Heart right ventricle (tissue), 16 donors: ENCODE measurements at regions not wholly inside any gene's neighbourhood (a gene's known extent, or its start where the extent isn't known, plus 50 kb on each side); places are given as distances from the start of the nearest gene placed in this dataset.
A peak's percentile ranks its signal among the peaks of the same experiment; 100 is the strongest.

Experiments
- ATAC-seq, 8 donors: fragments of 200-7000 bp; cut with Tn5 transposase; one replicate each; pipeline ENCODE4 v1.9.1; 2020; ENCODE audit warnings: mild to moderate bottlenecking in 8 of 8, moderate library complexity in 8 of 8, moderate number of reproducible peaks in 1 of 8
- DNase-seq, 2 donors: peaks; one replicate each; pipeline ENCODE4 v3.0.0-alpha.2; 2020
- H3K27ac ChIP-seq, 10 donors: fragments of 200-600 bp; sonication (generic) in 2 of 10; one replicate each; pipeline versions ENCODE4 v1.5.0 to v1.8.0; 2020 to 2022; ENCODE audit warnings: mild to moderate bottlenecking in 3 of 10
- H3K27me3 ChIP-seq, 7 donors: fragments of 200-600 bp; one replicate each; pipeline ENCODE4 v1.8.0; 2021 to 2022; ENCODE audit warnings: mild to moderate bottlenecking in 2 of 7
- H3K36me3 ChIP-seq, 9 donors: fragments of 200-600 bp; sonication (generic) in 1 of 9; one replicate each; pipeline versions ENCODE4 v1.5.0 to v1.8.0; 2020 to 2022; ENCODE audit warnings: mild to moderate bottlenecking in 2 of 9
- H3K4me1 ChIP-seq, 9 donors: fragments of 200-600 bp; sonication (generic) in 1 of 9; one replicate each; pipeline versions ENCODE4 v1.5.0 to v1.8.0; 2020 to 2022; ENCODE audit warnings: mild to moderate bottlenecking in 4 of 9
- H3K4me3 ChIP-seq, 10 donors: fragments of 200-600 bp; sonication (generic) in 2 of 10; one replicate each; pipeline versions ENCODE4 v1.5.0 to v1.8.0; 2020 to 2022; ENCODE audit warnings: mild to moderate bottlenecking in 7 of 10, moderate library complexity in 2 of 10
- H3K9me3 ChIP-seq, 11 donors: fragments of 200-600 bp in 10 of 11; sonication (generic) in 2 of 11; one replicate each; pipeline versions ENCODE4 v1.5.0 to v1.8.0; 2013 to 2022; ENCODE audit warnings: mild to moderate bottlenecking in 2 of 11, control low read depth in 1 of 11, moderate library complexity in 1 of 11
- WGBS, 2 donors: extraction: QIAGEN DNeasy Blood & Tissue Kit; methylation state at CpG; one replicate each; pipeline ENCODE4 v1.1.7; 2013; ENCODE audit warnings: inconsistent platforms in 1 of 2; 5-methylcytosine and 5-hydroxymethylcytosine counted together
- intact Hi-C, 10 donors: fragments of 100-400 bp; cut with DNase I; formaldehyde crosslinking; loops; one replicate each; pipeline versions ENCODE4 v1.11.1 to v1.14.2; 2022
- TF ChIP-seq, protein P1 (sequence below), 9 donors: fragments of 200-600 bp; sonication (generic) in 2 of 9; IDR thresholded peaks; one replicate each; pipeline versions ENCODE4 v1.5.0 to v1.8.0; 2021 to 2022; ENCODE audit warnings: antibody characterized with exemption in 9 of 9, mild to moderate bottlenecking in 5 of 9, moderate library complexity in 1 of 9
- donor health status: Arrhythmogenic right ventricular cardiomyopathy.
- donor health status: ischemic (EF 13 %, LVEDD 7.1; RV severe dilation, severe dysfunction).
- donor health status: healthy with polysubstance abuse.
- donor health status: DM: no; HTN: yes; CAD: no.
- donor health status: DM: no; HTN: no; CAD: no.
- donor health status: ischemic (EF 25% LVEDD 6.9; RV normal size, moderate dysfunction).
- donor health status: ischemic (EF 25% LVEDD 5.7; RV mildly dilated, moderate dysfunction).
- donor health status: healthy.
- donor health status: DM: yes; HTN: yes; CAD: no.
- donor health status: Ischemic cardiomyopathy.
- donor health status: ischemic (EF 35%, LVEDD 5.7; RV mildly dilated, moderate dysfunction).
- donor health status: nonischemic (EF 11% LVEDD 7.7; RV severe dilation, severe dysfunction).
- donor health status: DM: yes; HTN: yes; CAD: no.
- donor health status: PGD.
- donor health status: ischemic (EF 29% LVEDD 5.4; RV normal size, mild dysfunction).
- donor health status: nonischemic (EF 23%, LVEDD 6.1; RV moderate dilation, normal function).

DNA sequence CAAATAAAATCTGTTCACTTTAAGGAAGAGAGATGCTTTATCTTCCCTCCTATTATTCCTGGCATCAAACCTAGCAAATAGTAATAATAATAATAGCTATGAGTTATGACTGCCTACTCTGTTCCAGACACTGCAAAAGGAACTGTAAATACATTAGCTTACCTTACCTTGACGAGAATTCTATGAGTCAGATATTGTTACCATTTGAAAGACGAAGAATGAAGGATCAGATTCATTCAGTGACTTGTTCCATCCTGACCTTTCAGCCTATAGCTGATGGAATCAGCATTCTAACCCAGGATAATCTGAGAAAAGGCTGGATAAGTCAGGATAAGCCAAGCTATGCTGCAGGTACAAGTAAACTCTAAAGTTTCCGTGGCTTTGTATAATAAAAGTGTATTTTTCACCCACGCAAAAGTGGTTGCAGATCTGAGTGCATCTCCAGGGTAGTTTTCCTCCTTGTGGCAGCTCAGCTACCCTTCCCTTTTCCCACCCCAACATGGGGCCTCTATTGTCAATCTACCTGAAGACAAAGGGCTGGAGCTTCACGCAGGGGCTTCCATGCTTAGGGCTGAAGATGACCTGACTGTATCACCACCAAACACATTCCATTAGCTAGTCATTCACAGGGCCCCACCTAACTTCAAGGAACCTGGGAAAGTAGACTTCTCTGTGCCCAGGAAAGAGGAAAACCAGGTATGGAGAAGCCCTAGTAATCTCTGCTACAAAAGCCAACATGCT, 57.2 kb upstream of the CCND2 start:
- 87 to 93% methylated on average over 5 of the region's 5 CpGs for WGBS, 2 donors
- DNase-seq (no peak), ATAC-seq (no peak)
- Histone ChIP-seq H3K4me3 (no peak overlapping the region), H3K4me1 (peaks cover 0 to 34% (median 0%) of the 10 kb centered on the region in 9 donors), H3K27me3 (peaks cover 0 to 23% (median 0%) of the 10 kb centered on the region in 7 donors), H3K27ac (no peak overlapping the region), H3K36me3 (no peaks in the 10 kb centered on the region), H3K9me3 (no peaks in the 10 kb centered on the region)
- TF ChIP-seq, protein P1, sequence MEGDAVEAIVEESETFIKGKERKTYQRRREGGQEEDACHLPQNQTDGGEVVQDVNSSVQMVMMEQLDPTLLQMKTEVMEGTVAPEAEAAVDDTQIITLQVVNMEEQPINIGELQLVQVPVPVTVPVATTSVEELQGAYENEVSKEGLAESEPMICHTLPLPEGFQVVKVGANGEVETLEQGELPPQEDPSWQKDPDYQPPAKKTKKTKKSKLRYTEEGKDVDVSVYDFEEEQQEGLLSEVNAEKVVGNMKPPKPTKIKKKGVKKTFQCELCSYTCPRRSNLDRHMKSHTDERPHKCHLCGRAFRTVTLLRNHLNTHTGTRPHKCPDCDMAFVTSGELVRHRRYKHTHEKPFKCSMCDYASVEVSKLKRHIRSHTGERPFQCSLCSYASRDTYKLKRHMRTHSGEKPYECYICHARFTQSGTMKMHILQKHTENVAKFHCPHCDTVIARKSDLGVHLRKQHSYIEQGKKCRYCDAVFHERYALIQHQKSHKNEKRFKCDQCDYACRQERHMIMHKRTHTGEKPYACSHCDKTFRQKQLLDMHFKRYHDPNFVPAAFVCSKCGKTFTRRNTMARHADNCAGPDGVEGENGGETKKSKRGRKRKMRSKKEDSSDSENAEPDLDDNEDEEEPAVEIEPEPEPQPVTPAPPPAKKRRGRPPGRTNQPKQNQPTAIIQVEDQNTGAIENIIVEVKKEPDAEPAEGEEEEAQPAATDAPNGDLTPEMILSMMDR (IDR thresholded peaks at IDR 0.05), result no peak
- intact Hi-C loops, result no loop called here

DNA sequence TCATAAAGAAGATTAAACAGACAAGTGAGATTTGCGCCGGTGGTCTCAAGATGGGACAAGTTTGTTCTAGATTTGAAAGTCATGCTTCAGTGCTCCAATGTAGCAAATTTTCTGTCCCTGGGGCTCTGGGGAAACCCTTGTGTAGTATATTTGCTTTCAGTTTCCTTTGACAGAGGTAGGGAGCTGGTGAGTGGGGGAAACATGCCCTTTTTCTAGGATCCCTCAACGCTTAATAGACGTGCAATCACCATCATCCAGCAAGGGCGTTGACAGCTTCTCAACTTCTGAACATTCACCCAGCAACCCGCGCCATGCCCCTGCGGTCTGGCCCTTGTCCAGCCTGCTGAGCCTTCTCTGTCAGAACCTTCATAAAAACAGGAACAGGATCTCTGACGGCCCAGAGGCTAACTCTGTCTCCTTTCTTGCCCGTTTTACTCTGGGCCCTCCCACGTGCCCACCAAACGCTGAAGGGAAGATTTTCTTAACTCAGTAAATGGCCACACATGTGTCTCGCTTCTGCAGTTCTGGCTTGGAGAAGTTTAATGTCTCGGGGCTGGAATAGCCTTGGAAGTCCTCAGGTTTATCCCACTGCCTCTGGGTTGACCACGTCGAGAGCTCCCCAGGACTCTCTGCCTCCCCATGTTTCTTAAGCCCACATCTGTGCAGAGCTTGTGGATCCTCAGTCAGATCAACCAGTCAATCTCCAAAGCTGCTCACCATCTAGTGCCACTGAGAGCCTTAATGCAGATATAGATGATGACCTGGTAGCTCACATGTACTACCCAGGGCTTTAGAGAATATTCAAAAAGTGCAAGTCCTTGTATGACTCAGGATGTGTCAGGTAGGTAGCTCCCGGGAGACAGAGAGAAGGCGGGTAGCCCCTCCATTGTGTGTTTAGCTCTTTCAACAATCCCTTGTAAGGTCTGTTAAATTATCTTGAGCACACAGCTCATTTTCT, 58.1 kb upstream of the CCND2 start:
- H3K4me1 ChIP-seq, result peaks cover 0 to 34% (median 0%) of the 10 kb centered on the region in 9 donors
- peak overlapping the region in 1 of 10 donors; percentile 41 for H3K27ac ChIP-seq
- 45 to 49% methylated on average over 18 of the region's 18 CpGs for WGBS, 2 donors
- peak in 6 of 8 donors; percentile 61 to 87 (median 74) for ATAC-seq
- intact Hi-C loops, result no loop called here
- H3K36me3 ChIP-seq, result no peaks in the 10 kb centered on the region
- no peaks in the 10 kb centered on the region for H3K9me3 ChIP-seq
- TF ChIP-seq, protein P1 (IDR thresholded peaks at IDR 0.05), result no peak
- H3K4me3 ChIP-seq, result no peak overlapping the region
- peaks cover 0 to 26% (median 0%) of the 10 kb centered on the region in 7 donors for H3K27me3 ChIP-seq
- DNase-seq, result peak; percentile 43 to 57

DNA sequence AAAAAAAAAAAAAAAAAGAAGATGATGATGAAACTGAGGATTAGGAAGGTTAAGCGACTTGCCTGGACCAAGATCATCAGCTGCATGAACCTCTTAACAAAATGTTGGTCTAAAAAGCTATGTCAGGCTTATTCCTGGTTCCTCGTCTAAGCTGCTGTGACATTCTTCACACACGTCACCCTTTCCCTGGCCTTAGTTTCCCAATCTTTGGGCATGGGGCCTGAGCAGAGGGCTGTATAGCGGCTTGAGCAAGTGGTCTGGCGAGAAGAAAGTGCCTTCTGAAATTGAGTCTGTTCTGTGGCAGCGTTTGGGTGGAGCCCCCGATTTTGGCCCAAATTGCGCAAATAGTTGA, 58.7 kb upstream of the CCND2 start:
- H3K27ac ChIP-seq, result peak overlapping the region in 1 of 10 donors; percentile 41
- H3K27me3 ChIP-seq, result peaks cover 0 to 26% (median 0%) of the 10 kb centered on the region in 7 donors
- intact Hi-C loops, result no loop called here
- peaks cover 0 to 34% (median 0%) of the 10 kb centered on the region in 9 donors for H3K4me1 ChIP-seq
- ATAC-seq, result no peak
- TF ChIP-seq, protein P1 (IDR thresholded peaks at IDR 0.05), result no peak
- H3K4me3 ChIP-seq, result no peak overlapping the region
- 85 to 91% methylated on average over 8 of the region's 8 CpGs for WGBS, 2 donors
- no peak for DNase-seq
- H3K9me3 ChIP-seq, result no peaks in the 10 kb centered on the region
- no peaks in the 10 kb centered on the region for H3K36me3 ChIP-seq

DNA sequence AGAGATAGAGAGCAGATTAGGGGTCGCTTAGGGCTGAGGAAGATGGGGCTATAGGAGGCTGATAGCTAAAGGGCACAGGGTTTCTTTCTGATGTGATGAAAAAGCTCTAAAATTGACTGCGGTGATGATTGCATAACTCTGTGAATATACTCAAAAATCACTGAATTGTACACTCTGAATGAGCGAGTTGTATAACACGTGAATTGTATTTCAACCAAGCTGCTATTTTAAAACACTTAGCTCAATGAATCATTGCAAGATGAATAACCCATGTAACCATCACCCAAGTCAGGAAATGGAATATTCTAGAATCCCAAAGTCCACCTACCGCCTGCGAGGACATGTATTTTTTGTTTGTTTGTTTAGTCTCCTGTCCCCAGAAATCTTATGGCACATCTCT, 60.1 kb upstream of the CCND2 start:
- TF ChIP-seq, protein P1 (IDR thresholded peaks at IDR 0.05), result no peak
- peaks cover 0 to 26% (median 0%) of the 10 kb centered on the region in 7 donors for H3K27me3 ChIP-seq
- H3K36me3 ChIP-seq, result no peaks in the 10 kb centered on the region
- no peak overlapping the region for H3K4me3 ChIP-seq
- H3K9me3 ChIP-seq, result no peaks in the 10 kb centered on the region
- WGBS, 2 donors, result 89 to 90% methylated on average over 6 of the region's 6 CpGs
- intact Hi-C loops, result no loop called here
- ATAC-seq, result no peak
- DNase-seq, result no peak
- peaks cover 0 to 44% (median 0%) of the 10 kb centered on the region in 9 donors for H3K4me1 ChIP-seq
- no peak overlapping the region for H3K27ac ChIP-seq
